ENCODE measurements at regions not wholly inside any gene's neighbourhood (a gene's known extent, or its start where the extent isn't known, plus 50 kb on each side); places are given as distances from the start of the nearest gene placed in this dataset.

DNA sequence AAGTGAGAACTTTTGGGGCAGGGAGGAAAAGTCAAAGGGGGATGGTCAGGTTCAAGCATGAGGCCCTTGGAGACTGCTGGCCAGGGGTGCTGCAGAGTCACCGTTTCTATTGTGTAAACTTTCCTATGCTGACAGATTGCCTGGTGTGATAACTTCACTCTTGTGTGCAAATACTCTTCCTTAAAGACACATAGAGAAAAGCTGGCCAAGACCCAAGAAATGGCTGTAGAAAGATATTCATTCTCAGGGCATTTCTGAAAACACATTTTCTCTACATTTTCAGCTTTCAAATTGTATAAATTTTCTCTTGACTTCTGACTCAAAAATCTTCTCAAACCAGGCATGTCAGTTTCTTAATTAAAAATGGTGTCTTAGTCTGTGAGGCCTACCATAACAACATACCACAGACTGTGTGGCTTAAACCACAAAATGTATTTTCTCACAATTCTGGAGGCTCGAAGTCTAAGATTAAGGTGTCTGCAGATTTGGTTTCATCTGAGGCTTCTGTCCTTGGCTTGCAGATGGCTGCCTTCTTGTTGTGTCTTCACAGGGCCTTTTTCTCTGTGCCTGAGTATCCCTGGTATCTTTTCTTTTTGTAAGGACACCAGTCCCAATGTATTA, 304.5 kb downstream of the KCNRG start:
- no peak for DNase-seq (ENCODE audit: low spot score)

DNA sequence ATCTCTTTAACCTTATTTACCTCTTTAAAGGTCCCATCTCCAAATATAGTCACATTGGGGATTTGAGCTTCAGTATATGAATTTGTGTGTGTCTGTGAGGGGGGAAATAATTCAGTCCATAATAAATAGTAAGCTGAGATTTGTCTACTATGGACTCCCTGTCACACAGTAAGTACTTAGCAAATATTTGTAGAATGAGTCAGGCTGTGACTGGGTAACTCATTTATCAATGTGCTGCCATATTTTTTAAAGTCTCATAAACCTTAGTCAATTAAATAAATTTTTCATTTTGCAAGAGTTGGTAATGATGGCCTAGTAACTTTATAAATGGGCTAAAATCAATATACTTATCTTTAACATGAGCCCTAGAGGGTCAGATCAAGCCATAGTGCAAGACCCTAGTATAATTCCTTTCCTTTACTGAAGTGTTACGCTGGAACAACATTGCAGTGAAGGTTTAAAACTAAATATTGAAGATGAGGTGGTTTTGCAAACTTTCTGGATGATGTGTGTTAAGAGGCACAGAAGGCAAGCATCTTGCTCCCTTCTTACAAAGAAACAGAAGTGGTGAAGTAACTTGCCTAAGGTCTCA, 305.1 kb downstream of the KCNRG start:
- DNase-seq (ENCODE audit: low spot score), result no peak

DNA sequence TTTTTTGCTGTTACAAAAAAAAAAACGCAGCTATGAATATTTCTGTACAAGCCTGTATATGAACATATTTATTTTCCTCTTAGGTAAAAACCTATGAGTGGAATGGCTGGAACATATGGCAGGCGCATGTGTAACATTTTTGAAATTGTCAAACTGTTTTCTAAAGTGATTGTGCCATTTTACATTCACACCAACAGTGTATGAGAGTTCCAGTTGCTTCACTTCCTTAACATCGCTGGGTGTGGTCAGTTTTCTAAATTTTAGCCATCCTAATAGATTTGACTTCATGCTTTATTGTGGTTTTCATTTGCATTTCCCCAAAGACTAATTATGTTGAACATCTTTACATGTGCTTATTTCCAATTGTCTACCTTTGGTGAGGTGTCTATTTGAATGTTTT, 306.8 kb downstream of the KCNRG start:
- DNase-seq (ENCODE audit: low spot score), result no peak

DNA sequence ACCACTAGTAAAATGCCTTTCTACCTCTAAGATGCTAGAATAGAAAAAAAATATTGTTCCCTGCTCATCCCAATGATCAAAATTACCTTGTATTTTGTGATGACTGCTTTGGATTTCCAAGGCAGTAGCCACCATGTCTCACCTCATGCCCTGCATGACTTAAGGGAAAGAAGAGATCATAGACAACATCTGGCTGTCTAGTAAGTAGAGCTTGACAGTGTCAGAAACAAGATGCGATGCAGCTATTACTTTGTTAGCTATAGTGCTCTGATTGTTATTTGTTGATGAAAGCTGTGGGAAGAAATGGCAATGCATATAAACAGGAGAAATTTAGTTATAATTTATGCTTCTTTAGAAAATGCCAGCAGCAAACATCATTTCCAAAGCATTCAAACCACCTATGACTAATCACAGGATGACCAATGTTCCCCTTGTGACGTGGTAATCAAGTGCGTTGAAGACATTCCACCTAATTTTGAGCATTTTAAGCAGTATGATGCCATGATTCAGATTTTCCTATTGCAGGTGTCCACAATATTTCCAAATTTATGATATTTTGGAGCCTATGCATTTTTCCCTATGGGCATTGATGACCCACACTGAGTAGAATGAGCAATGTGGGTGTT, 308.3 kb downstream of the KCNRG start:
- no peak for DNase-seq (ENCODE audit: low spot score)

DNA sequence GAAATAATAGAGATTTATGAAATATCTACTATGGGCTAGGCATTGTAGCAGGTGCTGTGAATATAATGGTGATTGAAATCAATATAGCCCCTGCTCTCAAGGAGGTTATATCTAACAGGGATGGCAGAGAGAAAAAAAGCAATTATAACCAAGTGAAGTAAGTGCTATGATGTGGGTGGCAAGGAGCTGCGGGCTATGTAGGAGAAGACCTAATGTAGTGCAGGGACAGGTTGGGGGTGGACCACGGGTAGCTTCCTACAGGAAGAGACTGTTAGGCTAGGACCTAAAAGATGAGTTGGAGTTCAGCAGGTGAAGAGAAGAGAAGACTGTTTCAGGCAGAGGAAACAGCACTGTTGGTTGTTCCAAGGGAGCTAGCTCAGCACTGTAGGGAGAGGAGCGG, 311.0 kb downstream of the KCNRG start:
- no peak for DNase-seq (ENCODE audit: low spot score)

DNA sequence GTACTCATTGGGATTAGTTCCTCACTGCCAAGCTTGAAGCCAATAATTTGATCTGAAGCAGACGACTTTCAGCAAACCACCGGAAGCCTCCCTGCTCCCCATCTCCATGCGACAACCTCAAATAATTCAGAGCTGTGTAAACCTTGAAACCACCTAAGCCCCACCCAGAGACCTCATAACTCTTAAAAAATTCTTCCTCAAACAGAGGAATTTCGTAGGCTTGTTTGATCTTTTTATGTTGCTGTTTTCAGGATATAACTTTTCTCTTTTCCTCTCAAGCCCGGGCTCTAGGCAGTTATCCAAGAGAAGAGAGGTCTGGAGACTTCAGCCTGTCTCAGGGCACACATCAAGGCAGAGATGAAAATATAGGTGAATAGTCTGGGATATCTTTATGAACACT, 311.6 kb downstream of the KCNRG start:
- DNase-seq (ENCODE audit: low spot score), result no peak

DNA sequence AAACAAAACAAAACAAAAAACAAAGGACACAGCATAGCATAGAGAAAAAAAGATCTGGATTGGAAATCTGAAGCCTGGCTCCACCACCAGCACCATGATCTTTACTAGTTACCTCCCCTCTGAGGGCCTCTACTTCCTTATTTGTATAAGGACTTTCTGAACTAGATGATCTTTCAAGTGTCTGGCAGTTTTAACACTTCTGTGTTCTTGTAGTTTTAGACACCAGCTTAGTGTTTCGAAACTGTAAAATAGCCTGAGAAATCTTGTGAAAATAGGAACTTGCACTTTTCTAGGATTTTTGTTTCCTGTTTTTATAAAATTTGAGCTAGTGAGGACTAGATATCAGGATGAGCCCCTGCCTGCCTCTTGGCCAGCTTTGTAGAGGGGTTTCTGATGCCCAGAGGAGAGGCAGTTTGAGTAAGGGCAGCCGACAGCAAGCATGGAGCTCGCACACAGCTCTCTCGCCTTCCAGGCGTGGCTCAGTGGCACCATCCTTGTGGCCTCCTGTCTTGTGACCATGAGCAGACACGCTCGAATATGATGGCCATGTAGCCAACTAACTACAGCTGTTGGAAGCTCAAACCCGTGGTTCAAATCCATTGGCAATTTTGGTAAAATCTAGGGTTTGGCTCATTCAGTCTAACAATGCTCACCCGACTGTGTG, 319.0 kb downstream of the KCNRG start:
- DNase-seq (ENCODE audit: low spot score), result no peak

DNA sequence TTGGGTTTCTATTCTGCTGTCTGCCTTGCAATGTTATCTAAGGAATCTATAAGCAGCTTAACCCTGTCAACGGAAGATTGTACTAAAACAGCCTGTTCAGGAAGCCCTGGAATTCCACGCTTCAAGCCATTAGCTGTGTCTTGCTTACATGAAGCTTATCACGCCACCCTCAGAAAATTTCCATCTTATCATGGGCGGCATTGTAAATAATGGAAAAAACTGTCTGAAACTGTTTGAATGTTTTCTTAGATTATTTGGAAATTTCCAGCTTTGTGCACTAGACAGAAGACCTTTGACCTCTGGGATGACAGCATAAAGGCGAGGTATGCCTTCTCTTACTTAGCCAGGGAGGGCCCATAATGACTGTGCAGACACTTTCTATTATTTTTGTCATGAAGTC, 319.7 kb downstream of the KCNRG start:
- DNase-seq (ENCODE audit: low spot score), result no peak

DNA sequence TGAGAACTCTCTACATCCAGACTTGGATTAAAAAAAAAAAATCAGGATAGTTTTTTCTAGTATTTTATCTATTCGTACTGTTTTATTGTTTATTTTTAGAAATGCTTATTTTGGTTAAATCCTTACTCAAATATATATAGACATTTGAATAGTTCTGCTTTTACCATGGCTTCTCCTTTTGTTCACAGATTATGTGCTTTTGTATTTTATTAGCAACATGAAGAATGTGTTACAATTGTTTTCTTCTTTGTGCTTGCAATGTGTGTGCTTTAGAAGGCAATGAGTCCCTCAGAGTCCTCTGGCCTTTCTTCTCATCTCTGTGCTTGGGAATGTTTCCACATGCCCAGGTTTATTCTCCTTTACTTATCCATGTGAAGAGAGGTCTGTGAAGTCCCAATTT, 324.0 kb downstream of the KCNRG start:
- no peak for DNase-seq (ENCODE audit: low spot score)

DNA sequence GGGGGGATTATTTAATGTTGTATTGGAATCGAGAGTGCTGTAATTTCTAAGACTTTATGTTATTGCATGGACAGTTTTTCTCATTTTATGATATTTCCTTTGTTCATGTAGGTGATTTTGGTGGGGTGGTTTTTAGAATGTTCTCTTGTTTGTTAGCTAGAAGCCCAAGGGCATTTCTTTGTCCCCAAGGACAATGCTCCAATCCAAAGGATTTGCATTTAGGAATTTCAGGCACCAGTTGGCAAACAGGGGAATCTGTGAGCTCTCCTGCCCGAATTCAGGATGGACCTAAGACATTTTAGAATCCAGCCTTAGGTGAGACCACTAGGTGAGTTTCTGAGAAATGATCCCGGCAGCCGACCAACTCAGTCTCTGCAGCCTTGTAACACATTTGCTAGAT, 324.9 kb downstream of the KCNRG start:
- no peak for DNase-seq (ENCODE audit: low spot score)

DNA sequence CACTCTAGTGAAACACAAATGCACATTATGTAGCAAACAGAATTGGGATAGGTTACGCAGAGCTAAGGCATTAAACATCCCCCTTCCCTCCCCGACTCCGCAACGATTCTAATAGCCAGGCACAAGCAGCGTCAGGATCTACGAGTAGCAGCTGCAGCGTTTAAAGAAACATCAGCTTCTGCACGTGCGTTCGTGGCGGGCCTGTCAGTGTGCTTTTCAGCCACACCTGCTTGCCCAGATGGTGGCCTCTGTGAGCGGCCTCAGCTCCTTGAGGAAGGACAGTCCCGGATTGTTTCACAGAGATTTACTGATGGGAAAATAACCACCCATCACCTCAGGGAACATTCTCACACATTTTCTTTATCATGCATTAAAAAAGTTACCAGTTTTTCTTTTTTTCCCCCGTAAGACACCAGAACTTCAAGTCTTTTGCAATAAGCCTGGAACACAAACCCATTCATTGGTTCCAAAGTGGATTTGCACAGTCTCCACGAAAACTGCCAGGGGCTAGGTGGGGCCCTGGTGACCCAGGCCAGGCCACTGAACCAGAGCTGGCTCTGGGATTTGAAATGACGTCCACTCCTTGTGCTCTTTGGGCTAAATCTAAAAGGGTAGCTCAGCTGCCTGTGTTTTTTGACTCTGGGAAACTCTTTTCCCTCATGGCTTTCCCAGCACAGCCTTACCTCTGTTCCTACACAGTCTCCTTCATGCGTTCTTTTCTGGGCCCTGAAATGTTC, 325.5 kb downstream of the KCNRG start:
- DNase-seq (ENCODE audit: low spot score), result no peak

DNA sequence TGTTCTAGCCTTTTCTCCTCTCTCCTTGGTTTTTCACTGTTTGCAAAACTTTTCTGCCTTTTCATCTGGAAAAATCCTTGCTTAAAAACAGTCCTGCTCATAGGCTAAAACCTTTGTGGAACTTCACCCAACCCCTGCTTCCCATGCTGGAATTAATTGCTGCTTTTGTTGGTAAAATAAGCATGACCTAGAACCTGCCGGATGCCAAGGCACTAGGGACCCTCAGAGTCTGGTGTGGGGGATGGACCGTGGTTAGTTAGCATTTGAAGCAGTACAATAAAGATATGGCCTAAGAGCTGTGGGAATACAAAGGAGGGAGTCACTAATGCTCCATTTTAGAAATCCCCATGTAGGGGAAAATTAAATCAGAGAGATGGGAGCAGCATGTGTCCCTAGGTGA, 326.3 kb downstream of the KCNRG start:
- DNase-seq (ENCODE audit: low spot score), result no peak

DNA sequence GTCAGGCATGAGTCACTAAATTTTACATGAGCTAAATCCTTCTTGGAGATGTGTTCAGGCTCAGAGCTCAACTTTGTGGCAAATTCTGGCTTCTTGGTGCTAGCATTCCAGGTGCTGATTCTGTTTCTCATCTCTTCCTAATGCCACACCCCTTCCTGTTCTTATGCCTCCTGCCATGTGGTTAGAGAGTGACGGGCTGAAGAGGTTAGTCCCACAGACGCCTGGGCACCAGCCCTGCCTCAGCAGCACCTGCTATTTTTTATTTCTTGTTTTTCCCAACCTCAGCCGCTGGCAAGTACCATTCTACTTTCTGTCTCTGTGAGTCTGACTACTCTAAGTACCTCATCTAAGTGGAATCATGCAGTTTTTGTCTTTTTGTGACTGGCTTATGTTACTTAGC, 329.5 kb downstream of the KCNRG start:
- DNase-seq (ENCODE audit: low spot score), result no peak

DNA sequence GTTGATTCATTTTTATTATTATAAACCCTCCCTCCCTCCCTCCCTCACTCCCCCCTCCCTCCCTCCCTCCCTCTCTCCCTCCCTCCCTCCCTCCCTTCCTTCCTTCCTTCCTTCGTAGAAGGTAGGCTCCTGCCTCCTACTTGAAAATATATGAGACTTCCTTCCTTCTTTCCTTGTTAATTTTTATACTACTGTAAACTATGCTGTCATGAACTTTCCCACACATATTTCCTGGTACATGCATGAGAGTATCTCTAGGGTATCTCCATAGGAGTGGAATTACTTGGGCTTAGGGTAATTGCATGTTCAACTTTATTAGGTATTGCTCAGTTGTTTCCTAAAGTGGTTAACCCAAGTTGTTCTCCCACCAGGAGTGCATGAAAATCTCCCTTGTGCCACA, 330.6 kb downstream of the KCNRG start:
- DNase-seq (ENCODE audit: low spot score), result no peak

DNA sequence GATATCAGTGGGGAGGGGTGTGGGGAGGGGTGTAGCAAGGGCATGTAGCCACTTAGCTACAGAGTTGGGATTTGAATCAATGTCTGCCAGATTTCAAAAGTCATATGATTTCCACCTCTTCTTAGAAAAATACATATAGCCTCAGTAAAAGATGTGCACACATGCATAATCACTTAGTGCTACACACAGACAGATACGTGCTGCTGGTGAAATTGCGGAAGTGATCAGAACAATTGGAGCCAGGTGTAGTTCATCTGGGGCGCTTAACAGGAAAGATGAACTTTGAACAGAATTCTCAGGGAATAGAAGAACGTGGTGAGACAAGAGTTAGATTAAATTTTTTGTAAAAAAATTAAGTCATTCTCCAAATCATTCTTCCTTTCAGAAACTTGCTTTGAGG, 333.1 kb downstream of the KCNRG start:
- DNase-seq (ENCODE audit: low spot score), result no peak

DNA sequence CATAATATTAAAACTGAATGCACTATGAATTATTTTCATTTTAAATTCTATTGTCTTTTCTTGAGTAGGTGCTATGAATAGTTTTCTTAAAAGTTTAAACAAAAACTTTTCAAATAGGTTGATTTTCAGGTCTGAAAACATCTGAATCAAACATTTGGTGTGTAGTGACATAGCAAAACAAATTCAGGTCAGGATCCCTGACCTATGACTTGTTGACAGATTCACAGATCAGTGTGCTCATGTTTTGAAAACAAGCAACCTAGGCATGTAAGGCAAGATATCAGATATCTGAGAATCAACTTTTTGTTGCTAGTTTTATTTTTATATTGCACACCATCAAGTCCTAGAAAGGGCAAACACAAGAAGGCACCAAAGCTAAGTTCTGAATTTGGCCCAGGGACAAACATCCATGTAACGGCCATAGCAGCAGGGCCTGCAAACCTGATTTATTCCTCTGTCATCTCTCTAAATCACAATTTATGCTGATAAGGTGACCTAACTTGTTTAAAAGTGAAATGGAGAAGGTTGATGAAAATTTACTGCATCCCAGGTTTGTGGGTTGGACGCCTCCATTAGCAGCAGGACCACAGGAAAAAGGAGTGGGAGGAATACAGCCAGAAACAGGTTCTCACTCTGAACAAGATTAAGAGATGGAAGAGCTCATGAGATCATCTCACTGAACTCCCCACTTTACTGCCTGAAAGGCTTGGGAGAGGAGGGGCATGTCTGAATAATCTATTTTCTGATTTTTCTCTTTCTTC, 337.7 kb downstream of the KCNRG start:
- DNase-seq (ENCODE audit: low spot score), result no peak

DNA sequence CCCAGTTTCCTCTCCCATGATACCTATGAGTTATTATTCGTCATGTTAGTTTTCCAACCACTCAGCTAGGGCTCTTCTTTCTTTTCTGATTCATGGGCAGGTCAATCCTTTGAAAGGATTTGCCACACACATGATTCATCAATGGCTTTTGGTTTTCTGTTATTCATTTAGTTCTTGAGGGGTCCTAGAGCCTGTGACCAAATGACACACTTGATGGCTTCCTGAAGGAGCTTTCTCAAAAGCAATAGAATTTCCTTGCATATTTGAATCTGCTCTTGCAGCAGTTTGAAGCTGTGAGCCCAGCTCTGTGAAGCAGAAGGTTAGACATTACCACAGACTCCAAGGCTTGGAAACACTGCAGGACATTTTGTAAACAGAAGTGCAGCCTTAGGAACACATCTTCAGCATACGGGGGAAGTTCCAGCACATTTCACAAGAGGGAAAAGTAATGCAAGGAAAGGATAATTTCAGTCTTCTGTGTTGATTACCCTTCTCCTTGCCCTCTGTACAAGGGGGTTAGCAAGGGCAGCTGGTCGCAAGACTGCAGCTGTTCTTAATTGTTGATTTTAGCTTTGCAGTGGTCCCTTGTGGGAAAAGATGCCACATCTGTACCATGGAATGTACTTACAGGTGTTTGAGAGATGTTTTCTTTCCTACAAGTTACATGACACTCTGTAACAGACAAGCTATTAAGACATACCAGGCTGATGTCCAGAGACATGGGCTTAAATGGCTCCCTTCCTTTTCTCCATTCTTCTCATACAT, 338.6 kb downstream of the KCNRG start:
- no peak for DNase-seq (ENCODE audit: low spot score)

DNA sequence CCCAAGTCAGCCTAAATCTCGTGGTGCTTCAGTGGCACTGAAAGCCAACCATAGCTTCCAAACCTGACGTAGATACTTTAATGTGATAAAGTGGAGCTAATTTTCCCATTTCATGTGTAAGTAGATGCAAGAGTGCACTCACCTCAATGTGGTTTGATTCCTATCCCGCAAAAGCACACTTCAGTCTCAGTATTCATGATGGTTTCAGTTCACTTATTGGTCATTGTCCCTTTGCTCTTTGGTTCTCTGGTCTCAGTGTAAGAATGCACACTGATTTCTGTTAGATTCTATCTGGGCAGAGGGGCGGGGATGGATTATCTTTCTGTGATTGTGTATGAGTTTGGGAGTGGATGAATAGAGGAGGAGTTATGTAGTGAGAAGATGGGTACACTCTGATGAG, 340.6 kb downstream of the KCNRG start:
- no peak for DNase-seq (ENCODE audit: low spot score)

DNA sequence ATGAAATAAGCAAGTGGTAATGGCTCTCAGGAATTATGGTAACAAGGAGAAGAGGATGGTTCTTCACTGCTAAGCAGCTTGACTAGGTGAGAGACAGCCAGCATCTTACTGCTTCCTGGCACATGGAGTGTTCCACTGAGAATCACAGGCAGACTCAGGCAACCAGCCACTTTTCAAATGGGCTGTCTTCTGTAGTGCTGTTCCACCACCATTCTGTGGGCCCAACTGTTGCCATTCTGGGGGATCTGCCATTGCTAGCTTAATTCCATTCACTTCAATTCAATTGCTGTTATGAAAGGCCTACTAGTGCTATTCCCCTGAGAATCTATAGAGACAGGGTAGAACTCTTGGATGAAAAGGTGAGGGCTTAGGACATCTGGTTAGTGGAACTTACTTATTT, 341.9 kb downstream of the KCNRG start:
- DNase-seq (ENCODE audit: low spot score), result no peak

DNA sequence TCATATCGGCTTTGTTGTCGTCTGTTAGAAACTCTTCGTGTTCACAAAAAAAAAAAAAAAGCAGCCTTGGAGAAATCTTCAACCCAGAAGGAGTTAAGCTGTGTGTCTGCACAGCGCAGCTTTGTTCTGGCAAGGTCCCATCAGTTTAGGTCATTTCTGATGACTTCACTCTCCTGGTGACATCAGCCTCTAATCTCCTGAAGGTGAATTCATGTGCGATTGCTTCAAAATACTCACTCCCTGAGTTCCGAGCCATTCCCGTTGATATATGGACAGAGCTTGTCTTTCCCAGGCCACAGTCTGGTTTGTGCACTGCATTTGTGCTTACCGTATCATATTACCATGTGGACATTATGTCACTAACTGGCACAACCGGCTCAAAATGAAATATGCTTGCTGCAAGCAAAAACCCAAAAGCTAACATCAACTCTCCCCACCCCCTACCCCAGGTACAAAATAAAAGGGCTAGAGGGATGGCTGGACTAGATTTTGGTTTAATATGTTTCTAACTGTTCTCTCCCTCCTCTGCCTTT, 342.4 kb downstream of the KCNRG start:
- DNase-seq (ENCODE audit: low spot score), result peak; percentile 74

All from ureter (tissue), 1 donor.